Limb (tissue), 2 donors: ENCODE measurements at regions not wholly inside any gene's neighbourhood (a gene's known extent, or its start where the extent isn't known, plus 50 kb on each side); places are given as distances from the start of the nearest gene placed in this dataset.

ENCODE experiments used
- DNase-seq, 2 donors: peaks; one replicate each; pipeline ENCODE4 v3.0.0-alpha.2; 2016; ENCODE audit errors: extremely low spot score in 2 of 2

- no peak for DNase-seq
These were observed 60.2 kb downstream of the ADAMTS1 start for GRCh38 chr21:26784974-26785373.

GRCh38 chr21:26783466-26784195 lies 61.6 kb downstream of the ADAMTS1 start:
- DNase-seq = peak in 1 of 2 donors; percentile 38

GRCh38 chr21:26782747-26783146 lies 62.5 kb downstream of the ADAMTS1 start:
- DNase-seq = no peak

GRCh38 chr21:26782331-26782730 lies 62.9 kb downstream of the ADAMTS1 start:
- no peak for DNase-seq

- no peak for DNase-seq
These were observed 63.9 kb downstream of the ADAMTS1 start for GRCh38 chr21:26781331-26781730.

- DNase-seq = no peak
These were observed 68.0 kb downstream of the ADAMTS1 start for GRCh38 chr21:26777166-26777565.

GRCh38 chr21:26776310-26777021 lies 68.7 kb downstream of the ADAMTS1 start:
- DNase-seq = no peak

GRCh38 chr21:26773058-26773457 lies 72.2 kb downstream of the ADAMTS1 start:
- no peak for DNase-seq

GRCh38 chr21:26769613-26770188 lies 75.5 kb downstream of the ADAMTS1 start:
- DNase-seq = peak in 1 of 2 donors; percentile 82

- no peak for DNase-seq
These were observed 78.3 kb downstream of the ADAMTS1 start for GRCh38 chr21:26766826-26767325.

GRCh38 chr21:26761174-26761915 lies 83.9 kb downstream of the ADAMTS1 start:
- no peak for DNase-seq

GRCh38 chr21:26759731-26760130 lies 85.5 kb downstream of the ADAMTS1 start:
- no peak for DNase-seq

- no peak for DNase-seq
These were observed 86.9 kb downstream of the ADAMTS1 start for GRCh38 chr21:26758083-26758880.

GRCh38 chr21:26756491-26757159 lies 88.6 kb downstream of the ADAMTS1 start:
- no peak for DNase-seq

- no peak for DNase-seq
These were observed 90.4 kb downstream of the ADAMTS1 start for GRCh38 chr21:26754853-26755252.

GRCh38 chr21:26753822-26754221 lies 91.4 kb downstream of the ADAMTS1 start:
- DNase-seq = no peak

GRCh38 chr21:26752849-26753248 lies 92.4 kb downstream of the ADAMTS1 start:
- DNase-seq = no peak

GRCh38 chr21:26751305-26751704 lies 93.9 kb downstream of the ADAMTS1 start:
- no peak for DNase-seq

- DNase-seq = no peak
These were observed 97.1 kb downstream of the ADAMTS1 start for GRCh38 chr21:26748066-26748465.

GRCh38 chr21:26747216-26747615 lies 98.0 kb downstream of the ADAMTS1 start:
- DNase-seq = no peak
